Central memory CD8-positive, alpha-beta T cell (primary cell): ENCODE measurements at regions not wholly inside any gene's neighbourhood (a gene's known extent, or its start where the extent isn't known, plus 50 kb on each side); places are given as distances from the start of the nearest gene placed in this dataset.
"Not testable (repeated sequence)": the region's sequence is repeated elsewhere in the genome, so short reads cannot be mapped to it uniquely, and the experiment has no call there.

Source experiments
- ATAC-seq: fragments of 150-1000 bp; cut with Tn5 transposase; replicated peaks from 2 replicates; pipeline ENCODE4 v1.10.0; 2022; ENCODE audit warnings: mild to moderate bottlenecking, moderate FRiP score, moderate number of reproducible peaks; ENCODE audit not compliant: poor library complexity, severe bottlenecking; ENCODE audit errors: extremely low read depth
- DNase-seq, 2 donors: peaks; one replicate each; pipeline ENCODE4 v3.0.0; 2021; ENCODE audit warnings: low spot score in 2 of 2
- H3K27ac Mint-ChIP-seq: one replicate; pipeline ENCODE4 v1.8.0; 2022; ENCODE audit warnings: low read depth, mild to moderate bottlenecking, moderate library complexity, mixed read lengths
- H3K27me3 Mint-ChIP-seq: one replicate; pipeline ENCODE4 v1.8.0; 2022; ENCODE audit warnings: mixed read lengths
- H3K36me3 Mint-ChIP-seq: one replicate; pipeline ENCODE4 v1.8.0; 2022; ENCODE audit warnings: mild to moderate bottlenecking, moderate library complexity, mixed read lengths; ENCODE audit not compliant: insufficient read depth
- H3K4me1 Mint-ChIP-seq: one replicate; pipeline ENCODE4 v1.8.0; 2022; ENCODE audit warnings: mixed read lengths
- H3K4me3 Mint-ChIP-seq: one replicate; pipeline ENCODE4 v1.8.0; 2022; ENCODE audit warnings: mild to moderate bottlenecking, moderate library complexity, mixed read lengths
- H3K9me3 Mint-ChIP-seq: one replicate; pipeline ENCODE4 v1.8.0; 2022; ENCODE audit warnings: mixed read lengths

- DNase-seq (no peak), ATAC-seq (peak; percentile 14)
- Mint-ChIP-seq H3K36me3 (no peaks in the 10 kb centered on the region), H3K4me1 (no peaks in the 10 kb centered on the region), H3K9me3 (peaks cover 19% of the 10 kb centered on the region), H3K4me3 (no peak overlapping the region), H3K27me3 (no peaks in the 10 kb centered on the region), H3K27ac (no peak overlapping the region)
Measured at GRCh38 chr7:54397836-54398612, 144.2 kb upstream of the VSTM2A start.

- no peak overlapping the region for H3K4me3 Mint-ChIP-seq
- H3K27me3 Mint-ChIP-seq = no peaks in the 10 kb centered on the region
- no peak overlapping the region for H3K27ac Mint-ChIP-seq
- H3K9me3 Mint-ChIP-seq = peaks cover 24% of the 10 kb centered on the region
- ATAC-seq (no peak), DNase-seq (no peak)
- H3K4me1 Mint-ChIP-seq = no peaks in the 10 kb centered on the region
- H3K36me3 Mint-ChIP-seq = no peaks in the 10 kb centered on the region
Measured at GRCh38 chr7:54398863-54399262, 143.3 kb upstream of the VSTM2A start.

- H3K9me3 Mint-ChIP-seq = peaks cover 25% of the 10 kb centered on the region
- no peaks in the 10 kb centered on the region for H3K36me3 Mint-ChIP-seq
Measured at GRCh38 chr7:54409917-54410316, 132.3 kb upstream of the VSTM2A start.

GRCh38 chr7:54416678-54417077, 125.5 kb upstream of the VSTM2A start:
- H3K36me3 Mint-ChIP-seq = no peaks in the 10 kb centered on the region
- ATAC-seq (no peak), DNase-seq (no peak)
- H3K4me3 Mint-ChIP-seq = no peak overlapping the region
- H3K9me3 Mint-ChIP-seq = peaks cover 18% of the 10 kb centered on the region
- no peaks in the 10 kb centered on the region for H3K4me1 Mint-ChIP-seq
- no peaks in the 10 kb centered on the region for H3K27me3 Mint-ChIP-seq
- no peak overlapping the region for H3K27ac Mint-ChIP-seq

More at GRCh38 chr7:54409917-54410316, 132.3 kb upstream of the VSTM2A start:
- H3K27ac Mint-ChIP-seq = no peak overlapping the region
- no peaks in the 10 kb centered on the region for H3K27me3 Mint-ChIP-seq
- no peak for DNase-seq
- H3K4me1 Mint-ChIP-seq = no peaks in the 10 kb centered on the region
- H3K4me3 Mint-ChIP-seq = no peak overlapping the region
- ATAC-seq = no peak

GRCh38 chr7:54419209-54419608, 123.0 kb upstream of the VSTM2A start:
- Mint-ChIP-seq H3K4me1 (no peaks in the 10 kb centered on the region), H3K27ac (no peak overlapping the region)
- ATAC-seq = no peak

GRCh38 chr7:54426406-54426805, 115.8 kb upstream of the VSTM2A start:
- DNase-seq (no peak), ATAC-seq (no peak)
- Mint-ChIP-seq H3K36me3 (no peaks in the 10 kb centered on the region), H3K9me3 (peaks cover 24% of the 10 kb centered on the region), H3K27me3 (no peaks in the 10 kb centered on the region), H3K4me1 (no peaks in the 10 kb centered on the region), H3K27ac (no peak overlapping the region), H3K4me3 (no peak overlapping the region)

More at GRCh38 chr7:54419209-54419608, 123.0 kb upstream of the VSTM2A start:
- DNase-seq = no peak
- Mint-ChIP-seq H3K27me3 (no peaks in the 10 kb centered on the region), H3K4me3 (no peak overlapping the region), H3K36me3 (no peaks in the 10 kb centered on the region), H3K9me3 (peaks cover 5% of the 10 kb centered on the region)

- H3K36me3 Mint-ChIP-seq = no peaks in the 10 kb centered on the region
- no peak for DNase-seq
- no peak for ATAC-seq
- peaks cover 24% of the 10 kb centered on the region for H3K9me3 Mint-ChIP-seq
- H3K27me3 Mint-ChIP-seq = no peaks in the 10 kb centered on the region
- no peak overlapping the region for H3K27ac Mint-ChIP-seq
- no peak overlapping the region for H3K4me3 Mint-ChIP-seq
- no peaks in the 10 kb centered on the region for H3K4me1 Mint-ChIP-seq
Measured at GRCh38 chr7:54429111-54429510, 113.1 kb upstream of the VSTM2A start.

GRCh38 chr7:54439391-54439790, 102.8 kb upstream of the VSTM2A start:
- Mint-ChIP-seq H3K27ac (no peak overlapping the region), H3K4me1 (no peaks in the 10 kb centered on the region), H3K4me3 (no peak overlapping the region), H3K36me3 (peaks cover 2% of the 10 kb centered on the region), H3K27me3 (no peaks in the 10 kb centered on the region), H3K9me3 (peaks cover 21% of the 10 kb centered on the region)
- ATAC-seq = no peak
- DNase-seq = no peak

- H3K27me3 Mint-ChIP-seq, H3K27ac Mint-ChIP-seq, H3K4me3 Mint-ChIP-seq, H3K4me1 Mint-ChIP-seq, ATAC-seq, H3K36me3 Mint-ChIP-seq, DNase-seq: not testable (repeated sequence)
- H3K9me3 Mint-ChIP-seq = peaks cover 17% of the 10 kb centered on the region
Measured at GRCh38 chr7:54444046-54444686, 98.0 kb upstream of the VSTM2A start.

- not testable (repeated sequence) for H3K4me3 Mint-ChIP-seq, H3K27me3 Mint-ChIP-seq, ATAC-seq, H3K36me3 Mint-ChIP-seq, H3K27ac Mint-ChIP-seq, H3K4me1 Mint-ChIP-seq, DNase-seq
- H3K9me3 Mint-ChIP-seq = peaks cover 11% of the 10 kb centered on the region
Measured at GRCh38 chr7:54453168-54453567, 89.0 kb upstream of the VSTM2A start.

- not testable (repeated sequence) for H3K4me1 Mint-ChIP-seq, ATAC-seq, DNase-seq, H3K27ac Mint-ChIP-seq, H3K27me3 Mint-ChIP-seq, H3K36me3 Mint-ChIP-seq, H3K4me3 Mint-ChIP-seq
- peaks cover 11% of the 10 kb centered on the region for H3K9me3 Mint-ChIP-seq
Measured at GRCh38 chr7:54454700-54455099, 87.5 kb upstream of the VSTM2A start.

GRCh38 chr7:54465095-54465494, 77.1 kb upstream of the VSTM2A start:
- H3K9me3 Mint-ChIP-seq = peaks cover 24% of the 10 kb centered on the region

GRCh38 chr7:54469740-54470139, 72.4 kb upstream of the VSTM2A start:
- no peak overlapping the region for H3K4me3 Mint-ChIP-seq
- DNase-seq (no peak), ATAC-seq (no peak)
- no peaks in the 10 kb centered on the region for H3K27me3 Mint-ChIP-seq
- H3K36me3 Mint-ChIP-seq = no peaks in the 10 kb centered on the region
- H3K4me1 Mint-ChIP-seq = no peaks in the 10 kb centered on the region
- H3K9me3 Mint-ChIP-seq = peaks cover 22% of the 10 kb centered on the region
- no peak overlapping the region for H3K27ac Mint-ChIP-seq

More at GRCh38 chr7:54465095-54465494, 77.1 kb upstream of the VSTM2A start:
- peaks cover 2% of the 10 kb centered on the region for H3K36me3 Mint-ChIP-seq
- ATAC-seq = no peak
- no peak overlapping the region for H3K27ac Mint-ChIP-seq
- no peak for DNase-seq
- H3K27me3 Mint-ChIP-seq = no peaks in the 10 kb centered on the region
- no peaks in the 10 kb centered on the region for H3K4me1 Mint-ChIP-seq
- no peak overlapping the region for H3K4me3 Mint-ChIP-seq
